Nephron progenitor cell (in vitro differentiated cells): ENCODE measurements at regions not wholly inside any gene's neighbourhood (a gene's known extent, or its start where the extent isn't known, plus 50 kb on each side); places are given as distances from the start of the nearest gene placed in this dataset.

ENCODE experiments used
- DNase-seq: peaks from one replicate; pipeline ENCODE4 v3.0.0; 2021
- H3K27ac Mint-ChIP-seq: 2 replicates; pipeline ENCODE4 v1.8.0; 2021; ENCODE audit warnings: mild to moderate bottlenecking, moderate library complexity, mixed read lengths
- H3K27me3 Mint-ChIP-seq: 2 replicates; pipeline ENCODE4 v1.8.0; 2021; ENCODE audit warnings: mild to moderate bottlenecking, low read depth, mixed read lengths; ENCODE audit not compliant: poor library complexity
- H3K36me3 Mint-ChIP-seq: 2 replicates; pipeline ENCODE4 v1.8.0; 2021; ENCODE audit warnings: low read depth, mixed read lengths
- H3K4me1 Mint-ChIP-seq: 2 replicates; pipeline ENCODE4 v1.8.0; 2021; ENCODE audit warnings: mixed read lengths
- H3K4me3 Mint-ChIP-seq: 2 replicates; pipeline ENCODE4 v1.8.0; 2021; ENCODE audit warnings: mild to moderate bottlenecking, moderate library complexity, mixed read lengths
- H3K9me3 Mint-ChIP-seq: 2 replicates; pipeline ENCODE4 v1.8.0; 2021; ENCODE audit warnings: mild to moderate bottlenecking, moderate library complexity, mixed read lengths
- TF ChIP-seq, protein P1 (sequence below): fragments of 200-600 bp; sonication (generic); IDR thresholded peaks from 2 replicates; pipeline ENCODE4 v1.5.0; 2021; ENCODE audit warnings: antibody characterized with exemption

DNA sequence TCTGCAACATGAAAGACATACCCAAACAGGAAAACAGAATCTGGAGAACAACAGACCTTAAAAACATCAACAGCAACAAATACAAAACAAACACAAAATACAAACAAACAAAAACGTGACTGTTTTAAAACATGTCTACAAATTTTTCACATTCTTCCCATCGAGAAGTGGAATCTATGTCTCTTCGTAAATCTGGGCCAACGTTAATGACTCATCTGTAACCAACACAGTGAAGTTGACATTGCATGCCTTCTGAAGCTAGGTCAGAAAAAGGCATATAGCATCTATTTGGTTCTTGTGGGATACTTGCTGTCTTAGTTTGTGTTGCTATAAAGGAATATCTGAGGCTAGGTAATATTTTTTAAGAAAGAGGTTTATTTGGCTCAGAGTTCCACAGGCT is 139.2 kb upstream of the FOXN2 start:
- no peak overlapping the region for H3K27ac Mint-ChIP-seq
- no peak for DNase-seq
- no peak overlapping the region for H3K4me3 Mint-ChIP-seq
- no peaks in the 10 kb centered on the region for H3K36me3 Mint-ChIP-seq
- peaks cover 13% of the 10 kb centered on the region for H3K4me1 Mint-ChIP-seq
- H3K27me3 Mint-ChIP-seq: peaks cover 3% of the 10 kb centered on the region
- TF ChIP-seq, protein P1, sequence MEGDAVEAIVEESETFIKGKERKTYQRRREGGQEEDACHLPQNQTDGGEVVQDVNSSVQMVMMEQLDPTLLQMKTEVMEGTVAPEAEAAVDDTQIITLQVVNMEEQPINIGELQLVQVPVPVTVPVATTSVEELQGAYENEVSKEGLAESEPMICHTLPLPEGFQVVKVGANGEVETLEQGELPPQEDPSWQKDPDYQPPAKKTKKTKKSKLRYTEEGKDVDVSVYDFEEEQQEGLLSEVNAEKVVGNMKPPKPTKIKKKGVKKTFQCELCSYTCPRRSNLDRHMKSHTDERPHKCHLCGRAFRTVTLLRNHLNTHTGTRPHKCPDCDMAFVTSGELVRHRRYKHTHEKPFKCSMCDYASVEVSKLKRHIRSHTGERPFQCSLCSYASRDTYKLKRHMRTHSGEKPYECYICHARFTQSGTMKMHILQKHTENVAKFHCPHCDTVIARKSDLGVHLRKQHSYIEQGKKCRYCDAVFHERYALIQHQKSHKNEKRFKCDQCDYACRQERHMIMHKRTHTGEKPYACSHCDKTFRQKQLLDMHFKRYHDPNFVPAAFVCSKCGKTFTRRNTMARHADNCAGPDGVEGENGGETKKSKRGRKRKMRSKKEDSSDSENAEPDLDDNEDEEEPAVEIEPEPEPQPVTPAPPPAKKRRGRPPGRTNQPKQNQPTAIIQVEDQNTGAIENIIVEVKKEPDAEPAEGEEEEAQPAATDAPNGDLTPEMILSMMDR: no peak
- peaks cover 4% of the 10 kb centered on the region for H3K9me3 Mint-ChIP-seq

GRCh38 chr2:48175656-48176055 is 138.8 kb upstream of the FOXN2 start:
- H3K27ac Mint-ChIP-seq: no peak overlapping the region
- H3K9me3 Mint-ChIP-seq: peaks cover 4% of the 10 kb centered on the region
- peaks cover 13% of the 10 kb centered on the region for H3K4me1 Mint-ChIP-seq
- peaks cover 6% of the 10 kb centered on the region for H3K27me3 Mint-ChIP-seq
- DNase-seq: no peak
- no peak overlapping the region for H3K4me3 Mint-ChIP-seq
- no peaks in the 10 kb centered on the region for H3K36me3 Mint-ChIP-seq
- TF ChIP-seq, protein P1: no peak

DNA sequence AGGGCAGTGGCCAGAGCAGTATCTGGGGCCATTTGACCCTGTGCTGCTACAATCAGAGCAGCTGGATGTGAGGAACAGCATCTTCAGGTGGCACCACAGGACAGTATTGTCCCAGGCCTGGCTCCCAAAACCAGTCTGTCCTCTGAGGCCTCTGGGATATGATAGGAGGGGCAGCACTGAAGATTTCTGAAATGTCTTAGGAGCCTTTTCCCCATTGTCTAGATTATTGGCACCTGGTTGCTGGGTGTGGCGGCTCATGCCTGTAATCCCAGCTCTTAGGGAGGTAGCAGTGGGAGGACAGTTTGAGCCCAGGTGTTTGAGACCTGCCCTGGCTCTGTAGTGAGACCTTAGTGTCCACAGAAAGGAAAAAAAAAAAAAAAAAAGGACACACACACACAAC is 137.6 kb upstream of the FOXN2 start:
- TF ChIP-seq, protein P1: no peak
- no peak for DNase-seq
- Mint-ChIP-seq H3K36me3 (no peaks in the 10 kb centered on the region), H3K9me3 (peaks cover 4% of the 10 kb centered on the region), H3K27me3 (peaks cover 6% of the 10 kb centered on the region), H3K4me3 (no peak overlapping the region), H3K4me1 (peaks cover 7% of the 10 kb centered on the region), H3K27ac (no peak overlapping the region)

DNA sequence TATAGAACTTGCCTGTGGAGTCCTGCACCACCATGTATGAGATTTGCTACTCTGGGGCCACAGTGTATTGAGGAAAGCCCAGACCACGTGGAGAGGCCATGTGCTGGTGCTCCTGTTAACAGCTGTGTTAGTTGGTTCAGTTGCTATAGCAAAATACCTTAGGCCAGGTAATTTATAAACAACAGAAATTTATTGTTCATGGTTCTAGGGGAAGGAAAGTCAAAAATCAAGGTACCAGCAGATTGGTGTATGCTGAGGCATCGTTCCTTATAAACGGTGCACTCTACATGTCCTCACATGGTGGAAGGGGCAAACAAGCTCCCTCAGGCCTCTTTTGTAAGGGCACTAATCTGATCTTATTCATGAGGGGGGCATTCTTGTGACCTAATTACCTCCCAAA is 135.9 kb upstream of the FOXN2 start:
- Mint-ChIP-seq H3K27me3 (peaks cover 6% of the 10 kb centered on the region), H3K27ac (no peak overlapping the region), H3K4me1 (no peaks in the 10 kb centered on the region), H3K36me3 (no peaks in the 10 kb centered on the region), H3K4me3 (no peak overlapping the region), H3K9me3 (peaks cover 4% of the 10 kb centered on the region)
- no peak for DNase-seq
- TF ChIP-seq, protein P1: no peak

GRCh38 chr2:48180557-48180956 is 133.9 kb upstream of the FOXN2 start:
- H3K27ac Mint-ChIP-seq: no peak overlapping the region
- peaks cover 6% of the 10 kb centered on the region for H3K27me3 Mint-ChIP-seq
- no peak for DNase-seq
- no peaks in the 10 kb centered on the region for H3K4me1 Mint-ChIP-seq
- H3K9me3 Mint-ChIP-seq: peaks cover 4% of the 10 kb centered on the region
- TF ChIP-seq, protein P1: no peak
- H3K4me3 Mint-ChIP-seq: no peak overlapping the region
- H3K36me3 Mint-ChIP-seq: no peaks in the 10 kb centered on the region

DNA sequence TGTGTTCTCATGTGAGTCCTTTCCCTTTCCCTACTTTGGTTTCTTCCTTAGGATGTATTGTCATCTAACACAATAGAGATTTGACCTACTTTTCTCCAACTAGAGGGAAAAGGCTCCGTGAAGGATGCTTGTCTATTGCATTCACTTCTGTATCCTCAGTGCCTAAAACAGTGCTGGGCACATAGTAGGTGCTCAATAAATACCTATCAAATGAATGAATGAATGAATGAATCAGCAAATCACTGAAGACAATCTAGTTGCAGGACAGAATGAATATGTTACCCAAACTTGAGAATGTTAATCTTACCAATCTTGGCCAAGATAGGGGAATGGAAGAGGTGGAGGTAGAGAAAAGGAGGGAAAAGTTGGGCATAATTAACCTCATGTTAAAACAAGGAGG is 131.2 kb upstream of the FOXN2 start:
- Mint-ChIP-seq H3K4me1 (no peaks in the 10 kb centered on the region), H3K9me3 (no peaks in the 10 kb centered on the region), H3K27me3 (peaks cover 6% of the 10 kb centered on the region), H3K36me3 (no peaks in the 10 kb centered on the region), H3K4me3 (no peak overlapping the region), H3K27ac (no peak overlapping the region)
- DNase-seq: no peak
- TF ChIP-seq, protein P1: no peak
